Esophagus muscularis mucosa (tissue), 3 donors: ENCODE measurements at regions not wholly inside any gene's neighbourhood (a gene's known extent, or its start where the extent isn't known, plus 50 kb on each side); places are given as distances from the start of the nearest gene placed in this dataset.

Source experiments
- CTCF ChIP-seq, 3 experiments: fragments of 200-600 bp in 2 of 3; fragments of 450-650 bp in 1 of 3; sonication (generic) in 2 of 3; IDR thresholded peaks; one replicate each; pipeline ENCODE4 v1.5.1; 2017 to 2019; ENCODE audit warnings: antibody characterized with exemption in 3 of 3, mild to moderate bottlenecking in 2 of 3, moderate library complexity in 1 of 3
- POLR2A ChIP-seq: fragments of 450-650 bp; IDR thresholded peaks from one replicate; pipeline ENCODE4 v1.6.1; 2017; ENCODE audit warnings: antibody characterized with exemption, moderate library complexity, mild to moderate bottlenecking, low read depth
- POLR2AphosphoS5 ChIP-seq, 2 donors: sonication (generic); formaldehyde crosslinking; IDR thresholded peaks; one replicate each; pipeline ENCODE4 v1.6.1; 2017; ENCODE audit warnings: antibody characterized with exemption in 2 of 2

GRCh38 chr7:119959811-119960210 lies 313.2 kb upstream of the KCND2 start:
- no peak for TF ChIP-seq CTCF (IDR thresholded peaks at IDR 0.05)
- no peak for TF ChIP-seq POLR2AphosphoS5 (IDR thresholded peaks at IDR 0.05)
- TF ChIP-seq POLR2A = no peak
